AG10803 (cell line): ENCODE measurements at regions not wholly inside any gene's neighbourhood (a gene's known extent, or its start where the extent isn't known, plus 50 kb on each side); places are given as distances from the start of the nearest gene placed in this dataset.

Source experiments
- DNase-seq: peaks from one replicate; pipeline ENCODE4 v3.0.0; 2010; ENCODE audit warnings: low read depth
- H3K4me3 ChIP-seq: 2 replicates; pipeline ENCODE4 v1.5.1; 2011; ENCODE audit warnings: mild to moderate bottlenecking, low read length, control low read depth
- TF ChIP-seq, protein P1 (sequence below): conservative IDR thresholded peaks from 2 replicates; pipeline ENCODE4 v1.5.1; 2011; ENCODE audit warnings: mild to moderate bottlenecking, low read length, control low read depth, inconsistent platforms

DNA sequence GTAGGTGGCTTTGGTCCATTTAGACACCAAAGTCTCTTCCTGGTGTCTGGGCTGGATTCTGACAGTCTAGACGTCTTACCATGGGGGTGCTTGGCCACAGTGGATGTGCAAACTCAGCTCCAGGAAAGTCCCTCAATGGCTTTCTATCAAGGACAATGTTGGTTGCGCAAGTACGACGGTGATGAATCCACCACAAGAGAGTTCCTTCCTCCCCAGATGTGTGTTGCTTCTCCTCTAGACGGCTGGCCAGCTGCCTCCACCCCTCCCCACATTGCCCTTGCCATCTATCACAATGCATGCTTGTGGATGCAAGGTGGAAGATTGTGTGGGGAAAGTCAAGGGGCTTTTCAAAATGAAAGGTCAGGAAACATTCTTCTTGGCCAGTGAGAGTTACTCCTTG is 89.7 kb upstream of the IRX2 start:
- no peak overlapping the region for H3K4me3 ChIP-seq
- TF ChIP-seq, protein P1, sequence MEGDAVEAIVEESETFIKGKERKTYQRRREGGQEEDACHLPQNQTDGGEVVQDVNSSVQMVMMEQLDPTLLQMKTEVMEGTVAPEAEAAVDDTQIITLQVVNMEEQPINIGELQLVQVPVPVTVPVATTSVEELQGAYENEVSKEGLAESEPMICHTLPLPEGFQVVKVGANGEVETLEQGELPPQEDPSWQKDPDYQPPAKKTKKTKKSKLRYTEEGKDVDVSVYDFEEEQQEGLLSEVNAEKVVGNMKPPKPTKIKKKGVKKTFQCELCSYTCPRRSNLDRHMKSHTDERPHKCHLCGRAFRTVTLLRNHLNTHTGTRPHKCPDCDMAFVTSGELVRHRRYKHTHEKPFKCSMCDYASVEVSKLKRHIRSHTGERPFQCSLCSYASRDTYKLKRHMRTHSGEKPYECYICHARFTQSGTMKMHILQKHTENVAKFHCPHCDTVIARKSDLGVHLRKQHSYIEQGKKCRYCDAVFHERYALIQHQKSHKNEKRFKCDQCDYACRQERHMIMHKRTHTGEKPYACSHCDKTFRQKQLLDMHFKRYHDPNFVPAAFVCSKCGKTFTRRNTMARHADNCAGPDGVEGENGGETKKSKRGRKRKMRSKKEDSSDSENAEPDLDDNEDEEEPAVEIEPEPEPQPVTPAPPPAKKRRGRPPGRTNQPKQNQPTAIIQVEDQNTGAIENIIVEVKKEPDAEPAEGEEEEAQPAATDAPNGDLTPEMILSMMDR, result no peak
- no peak for DNase-seq

DNA sequence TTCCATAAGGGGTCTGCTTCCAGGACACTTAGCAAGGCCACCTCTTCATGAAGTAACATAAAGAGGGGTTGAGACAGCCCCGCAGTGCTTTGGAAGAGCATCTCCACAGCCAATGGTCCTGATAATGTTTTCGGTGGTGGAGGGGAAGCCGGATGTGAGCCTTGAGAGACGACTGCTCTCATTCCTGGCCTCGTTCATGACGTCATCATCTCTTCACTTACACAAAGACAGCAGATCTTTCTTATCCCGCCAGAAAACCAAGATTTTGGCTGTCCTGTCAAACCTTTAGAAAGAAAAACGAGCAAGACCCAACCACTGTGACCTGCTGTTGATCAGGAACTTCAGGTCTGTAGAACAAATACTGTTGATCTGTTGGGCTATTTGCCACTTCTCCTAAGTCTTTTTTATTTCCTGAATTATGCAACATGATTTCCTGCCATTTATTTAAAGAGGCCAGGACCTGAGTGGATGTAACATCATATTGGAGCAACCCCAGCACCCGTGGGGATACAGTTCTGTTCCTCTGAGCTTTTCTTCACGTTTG is 89.0 kb upstream of the IRX2 start:
- DNase-seq, result no peak
- TF ChIP-seq, protein P1, result no peak
- no peak overlapping the region for H3K4me3 ChIP-seq

DNA sequence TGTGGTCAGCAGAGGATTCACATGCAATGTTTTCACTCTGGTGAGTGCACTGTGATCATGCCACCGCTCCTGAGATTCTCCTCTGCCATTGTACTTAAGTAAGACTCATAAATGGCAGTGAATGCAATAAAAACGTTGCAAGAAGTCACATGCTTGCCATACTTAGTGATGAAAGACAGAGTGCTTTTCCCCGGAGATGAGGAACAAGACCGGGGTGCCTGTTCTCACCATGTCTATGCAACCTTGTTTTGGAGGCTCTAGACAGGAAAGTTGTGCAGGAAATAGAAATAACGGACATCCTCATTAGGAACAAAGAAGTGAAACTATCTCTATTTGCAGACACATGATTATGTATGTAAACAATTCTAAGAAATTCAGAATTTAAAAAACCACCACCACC is 84.7 kb upstream of the IRX2 start:
- TF ChIP-seq, protein P1, result no peak
- no peak for DNase-seq
- H3K4me3 ChIP-seq, result no peak overlapping the region

DNA sequence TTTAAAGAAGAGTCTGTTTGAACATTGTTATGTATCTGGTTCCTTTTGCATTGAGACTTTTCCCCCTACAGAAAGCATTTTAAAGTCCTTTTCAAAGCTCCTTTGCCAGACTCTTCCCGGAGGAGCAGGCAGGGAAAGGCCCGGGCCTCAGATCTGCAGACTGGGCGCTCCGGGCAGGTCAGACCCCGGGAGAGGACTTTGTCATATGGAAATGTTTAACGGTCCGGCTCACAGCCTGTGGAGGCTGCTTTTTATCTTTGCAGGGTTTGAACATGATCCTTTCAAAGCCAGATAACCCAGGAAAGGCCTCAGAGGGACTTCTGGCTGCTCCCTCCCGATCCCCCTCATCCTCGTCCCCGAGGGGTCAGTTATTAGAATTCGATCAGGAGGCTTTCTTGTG is 82.1 kb upstream of the IRX2 start:
- no peak for DNase-seq
- no peak overlapping the region for H3K4me3 ChIP-seq
- TF ChIP-seq, protein P1, result no peak

DNA sequence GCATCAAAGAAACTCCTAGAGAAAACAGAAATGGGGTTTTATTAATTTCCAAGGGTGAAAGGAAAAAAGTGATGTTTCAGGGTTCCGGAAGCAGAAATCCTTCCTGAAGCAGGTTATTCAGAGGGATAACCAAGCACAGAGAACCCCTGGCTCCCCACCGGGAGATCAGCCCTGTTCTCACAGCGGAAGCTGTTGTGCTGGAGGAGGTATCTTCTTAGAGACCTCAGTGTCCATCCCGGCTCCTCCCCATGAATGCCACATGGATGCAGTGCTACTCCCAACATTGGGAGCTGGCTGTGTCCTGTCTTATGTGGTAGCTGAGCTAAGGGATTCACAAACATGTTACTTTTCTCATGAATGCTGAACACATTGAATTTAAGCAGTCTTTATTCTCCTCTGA is 80.9 kb upstream of the IRX2 start:
- TF ChIP-seq, protein P1, result no peak
- no peak for DNase-seq
- H3K4me3 ChIP-seq, result no peak overlapping the region

DNA sequence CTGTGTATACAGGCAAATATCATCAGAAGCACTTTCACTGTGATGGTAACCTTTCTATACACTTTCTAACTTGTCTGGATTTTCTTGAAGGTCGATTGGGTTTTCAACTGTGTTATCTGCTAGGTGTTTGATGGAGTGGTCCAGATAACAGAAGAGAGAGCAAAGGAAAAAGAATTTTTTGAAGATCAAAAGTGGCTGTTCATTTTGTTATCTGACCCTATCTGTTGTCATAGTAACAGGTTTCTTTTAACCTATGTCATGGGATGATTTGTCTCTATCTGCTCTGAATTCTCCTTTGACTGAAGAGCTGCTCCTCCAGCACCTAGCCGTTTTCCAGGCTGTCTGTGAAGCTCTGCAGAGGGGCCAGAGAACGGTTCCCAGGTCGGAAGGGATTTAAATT is 77.8 kb upstream of the IRX2 start:
- TF ChIP-seq, protein P1, result no peak
- no peak overlapping the region for H3K4me3 ChIP-seq

DNA sequence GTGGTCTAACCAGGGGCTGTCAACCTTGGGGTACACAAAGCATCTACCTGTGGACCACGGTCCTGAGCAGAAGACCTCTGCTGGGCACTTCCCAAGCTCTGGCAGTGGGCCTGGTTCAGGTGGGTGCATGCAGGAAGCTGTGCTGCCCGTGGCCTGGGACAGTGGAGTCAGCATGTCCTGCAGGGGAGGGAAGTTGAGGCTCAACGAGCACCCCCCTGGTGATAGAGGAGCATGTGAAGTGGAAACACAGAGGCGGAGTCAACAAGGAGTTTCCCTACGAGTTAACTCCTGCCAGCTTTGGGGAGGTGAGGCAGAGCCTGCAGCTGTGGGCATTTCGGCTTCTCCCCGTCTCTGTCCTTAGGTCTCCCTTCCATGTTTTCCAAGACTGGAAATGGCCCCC is 67.5 kb upstream of the IRX2 start:
- DNase-seq, result no peak
- TF ChIP-seq, protein P1, result no peak
- H3K4me3 ChIP-seq, result no peak overlapping the region

More for the DNA sequence above, 77.8 kb upstream of the IRX2 start:
- no peak for DNase-seq
